CD4-positive, alpha-beta memory T cell (primary cell): ENCODE measurements at regions not wholly inside any gene's neighbourhood (a gene's known extent, or its start where the extent isn't known, plus 50 kb on each side); places are given as distances from the start of the nearest gene placed in this dataset.

ENCODE experiments used
- CTCF ChIA-PET: fragments of 350-600 bp; sonication (Branson Sonifier 250); formaldehyde crosslinking; loops from one replicate; lab custom pipeline; 2021; ENCODE audit warnings: inconsistent platforms; ENCODE audit not compliant: partially characterized antibody; lab: Charles Lee
- POLR2A ChIA-PET: fragments of 350-600 bp; sonication (Branson Sonifier 250); formaldehyde crosslinking; loops from one replicate; lab custom pipeline; 2021; ENCODE audit not compliant: partially characterized antibody; lab: Charles Lee
- DNase-seq, 5 donors: peaks; one replicate each; pipeline versions ENCODE4 v3.0.0 to v3.0.0-alpha.2; 2020 to 2022; ENCODE audit warnings: mixed read lengths in 1 of 5
- H3K27ac ChIP-seq: one replicate; pipeline ENCODE4 v1.7.0; 2013; ENCODE audit warnings: low read depth, low read length
- H3K27me3 ChIP-seq: 2 replicates; pipeline ENCODE4 v1.7.0; 2013; ENCODE audit warnings: mild to moderate bottlenecking, low read length, moderate library complexity; ENCODE audit not compliant: insufficient read depth
- H3K36me3 ChIP-seq: 2 replicates; pipeline ENCODE4 v1.7.0; 2013; ENCODE audit warnings: mild to moderate bottlenecking, low read length, moderate library complexity; ENCODE audit not compliant: insufficient read depth
- H3K4me1 ChIP-seq: 2 replicates; pipeline ENCODE4 v1.7.0; 2013; ENCODE audit warnings: mild to moderate bottlenecking, low read length, moderate library complexity; ENCODE audit not compliant: insufficient read depth
- H3K4me3 ChIP-seq, 2 donors: one replicate each; pipeline ENCODE4 v1.7.0; 2013; ENCODE audit warnings: low read length in 2 of 2, mild to moderate bottlenecking in 1 of 2
- H3K9me3 ChIP-seq, 2 donors: one replicate each; pipeline ENCODE4 v1.7.0; 2013; ENCODE audit warnings: low read length in 2 of 2, control low read depth in 1 of 2; ENCODE audit not compliant: control insufficient read depth in 1 of 2
- H3K27ac Mint-ChIP-seq, 7 donors: one replicate each; pipeline ENCODE4 v1.8.0; 2020 to 2021; ENCODE audit warnings: mixed read lengths in 7 of 7, mild to moderate bottlenecking in 6 of 7, inconsistent platforms in 3 of 7, moderate library complexity in 3 of 7
- H3K27me3 Mint-ChIP-seq, 2 donors: one replicate each; pipeline ENCODE4 v1.8.0; 2020 to 2021; ENCODE audit warnings: mixed read lengths in 2 of 2
- H3K36me3 Mint-ChIP-seq, 2 donors: one replicate each; pipeline ENCODE4 v1.8.0; 2020 to 2021; ENCODE audit warnings: mixed read lengths in 2 of 2, inconsistent platforms in 1 of 2, mild to moderate bottlenecking in 1 of 2
- H3K4me1 Mint-ChIP-seq, 4 donors: one replicate each; pipeline ENCODE4 v1.8.0; 2020 to 2021; ENCODE audit warnings: mixed read lengths in 4 of 4, mild to moderate bottlenecking in 1 of 4
- H3K4me3 Mint-ChIP-seq, 8 donors: one replicate each; pipeline ENCODE4 v1.8.0; 2020 to 2021; ENCODE audit warnings: mixed read lengths in 8 of 8, mild to moderate bottlenecking in 7 of 8, moderate library complexity in 6 of 8, inconsistent platforms in 3 of 8
- H3K9me3 Mint-ChIP-seq, 8 donors: one replicate each; pipeline ENCODE4 v1.8.0; 2020 to 2021; ENCODE audit warnings: mixed read lengths in 8 of 8, mild to moderate bottlenecking in 5 of 8, inconsistent platforms in 3 of 8, moderate library complexity in 1 of 8
- intact Hi-C: fragments of 100-400 bp; cut with micrococcal nuclease; formaldehyde crosslinking; loops from one replicate; pipeline ENCODE4 v1.15.1; 2023

- no peak for DNase-seq
- peaks cover 0 to 3% (median 0%) of the 10 kb centered on the region in 8 donors for H3K9me3 Mint-ChIP-seq
- H3K4me3 Mint-ChIP-seq: no peak overlapping the region
- Histone ChIP-seq H3K4me1 (no peaks in the 10 kb centered on the region), H3K36me3 (no peaks in the 10 kb centered on the region), H3K27ac (no peak overlapping the region), H3K4me3 (no peak overlapping the region), H3K27me3 (no peaks in the 10 kb centered on the region), H3K9me3 (no peaks in the 10 kb centered on the region)
- H3K4me1 Mint-ChIP-seq: peaks cover 1 to 4% (median 3%) of the 10 kb centered on the region in 4 donors
- intact Hi-C loops: no loop called here
- ChIA-PET CTCF (interaction anchor here (0.7 kb wide), 1 partner anchor 46 kb away, joined by 3 read pairs; no protein-coding TSS in a partner anchor), POLR2A (no interaction called here)
- H3K27me3 Mint-ChIP-seq: peaks cover 1 to 7% of the 10 kb centered on the region in 2 donors
- H3K36me3 Mint-ChIP-seq: no peaks in the 10 kb centered on the region
- no peak overlapping the region for H3K27ac Mint-ChIP-seq
Observed at GRCh38 chr5:71882826-71883741, 164.0 kb downstream of the CARTPT start.

- H3K4me1 ChIP-seq: no peaks in the 10 kb centered on the region
- no peaks in the 10 kb centered on the region for H3K9me3 ChIP-seq
- Mint-ChIP-seq H3K4me3 (no peak overlapping the region), H3K9me3 (peaks cover 0 to 3% (median 0%) of the 10 kb centered on the region in 8 donors), H3K36me3 (no peaks in the 10 kb centered on the region), H3K27me3 (peaks cover 0 to 7% of the 10 kb centered on the region in 2 donors), H3K4me1 (peaks cover 3 to 7% (median 4%) of the 10 kb centered on the region in 4 donors), H3K27ac (no peak overlapping the region)
- intact Hi-C loops: no loop called here
- H3K27me3 ChIP-seq: no peaks in the 10 kb centered on the region
- POLR2A ChIA-PET: no interaction called here
- no peaks in the 10 kb centered on the region for H3K36me3 ChIP-seq
- H3K27ac ChIP-seq: no peak overlapping the region
- DNase-seq: no peak
- CTCF ChIA-PET: interaction anchor here (0.7 kb wide), 1 partner anchor 46 kb away, joined by 3 read pairs; no protein-coding TSS in a partner anchor
- H3K4me3 ChIP-seq: no peak overlapping the region
Observed at GRCh38 chr5:71883742-71884103, 164.6 kb downstream of the CARTPT start.

- Histone ChIP-seq H3K4me1 (no peaks in the 10 kb centered on the region), H3K27me3 (no peaks in the 10 kb centered on the region), H3K4me3 (no peak overlapping the region), H3K27ac (no peak overlapping the region), H3K36me3 (no peaks in the 10 kb centered on the region), H3K9me3 (no peaks in the 10 kb centered on the region)
- Mint-ChIP-seq H3K4me1 (peaks cover 3 to 7% (median 4%) of the 10 kb centered on the region in 4 donors), H3K27ac (peak overlapping the region in 1 of 7 donors; percentile 47), H3K9me3 (peaks cover 0 to 4% (median 0%) of the 10 kb centered on the region in 8 donors), H3K4me3 (no peak overlapping the region), H3K27me3 (peaks cover 4 to 10% of the 10 kb centered on the region in 2 donors), H3K36me3 (no peaks in the 10 kb centered on the region)
- no peak for DNase-seq
- POLR2A ChIA-PET: no interaction called here
- intact Hi-C loops: no loop called here
- CTCF ChIA-PET: interaction anchor here (1.4 kb wide), 1 partner anchor 9 kb away, joined by 3 read pairs; no protein-coding TSS in a partner anchor
Observed at GRCh38 chr5:71884926-71885325, 165.9 kb downstream of the CARTPT start.

- Histone ChIP-seq H3K36me3 (no peaks in the 10 kb centered on the region), H3K9me3 (no peaks in the 10 kb centered on the region), H3K4me3 (no peak overlapping the region), H3K4me1 (no peaks in the 10 kb centered on the region), H3K27me3 (no peaks in the 10 kb centered on the region), H3K27ac (no peak overlapping the region)
- no peak for DNase-seq
- peaks cover 3 to 7% (median 4%) of the 10 kb centered on the region in 4 donors for H3K4me1 Mint-ChIP-seq
- peaks cover 0 to 4% (median 0%) of the 10 kb centered on the region in 8 donors for H3K9me3 Mint-ChIP-seq
- ChIA-PET CTCF (no interaction called here), POLR2A (no interaction called here)
- H3K27me3 Mint-ChIP-seq: peaks cover 13% of the 10 kb centered on the region in 2 donors
- H3K4me3 Mint-ChIP-seq: no peak overlapping the region
- intact Hi-C loops: no loop called here
- no peak overlapping the region for H3K27ac Mint-ChIP-seq
- H3K36me3 Mint-ChIP-seq: no peaks in the 10 kb centered on the region
Observed at GRCh38 chr5:71886406-71886805, 167.3 kb downstream of the CARTPT start.

- Mint-ChIP-seq H3K4me1 (peaks cover 3 to 7% (median 4%) of the 10 kb centered on the region in 4 donors), H3K27ac (peak overlapping the region in 5 of 7 donors; percentile 9 to 82 (median 55)), H3K27me3 (peaks cover 11 to 19% of the 10 kb centered on the region in 2 donors), H3K36me3 (no peaks in the 10 kb centered on the region), H3K4me3 (peak overlapping the region in 6 of 8 donors; percentile 23 to 58 (median 41)), H3K9me3 (peaks cover 0 to 4% (median 0%) of the 10 kb centered on the region in 8 donors)
- Histone ChIP-seq H3K36me3 (no peaks in the 10 kb centered on the region), H3K4me3 (peak overlapping the region in 1 of 2 donors; percentile 20), H3K4me1 (no peaks in the 10 kb centered on the region), H3K9me3 (no peaks in the 10 kb centered on the region), H3K27me3 (no peaks in the 10 kb centered on the region), H3K27ac (no peak overlapping the region)
- POLR2A ChIA-PET: no interaction called here
- CTCF ChIA-PET: no interaction called here
- intact Hi-C loops: no loop called here
- DNase-seq: peak in 4 of 5 donors; percentile 44 to 53 (median 49)
Observed at GRCh38 chr5:71887680-71888079, 168.6 kb downstream of the CARTPT start.

GRCh38 chr5:71891406-71891805 lies 172.3 kb downstream of the CARTPT start:
- H3K27ac ChIP-seq: no peak overlapping the region
- DNase-seq: no peak
- no peaks in the 10 kb centered on the region for H3K36me3 Mint-ChIP-seq
- H3K4me1 Mint-ChIP-seq: peaks cover 3 to 7% (median 4%) of the 10 kb centered on the region in 4 donors
- no peaks in the 10 kb centered on the region for H3K36me3 ChIP-seq
- no peak overlapping the region for H3K4me3 Mint-ChIP-seq
- no peak overlapping the region for H3K4me3 ChIP-seq
- intact Hi-C loops: no loop called here
- no peaks in the 10 kb centered on the region for H3K4me1 ChIP-seq
- CTCF ChIA-PET: no interaction called here
- no peaks in the 10 kb centered on the region for H3K9me3 ChIP-seq
- no peaks in the 10 kb centered on the region for H3K27me3 ChIP-seq
- POLR2A ChIA-PET: no interaction called here
- H3K9me3 Mint-ChIP-seq: peaks cover 0 to 4% (median 0%) of the 10 kb centered on the region in 8 donors
- peaks cover 11 to 31% of the 10 kb centered on the region in 2 donors for H3K27me3 Mint-ChIP-seq
- H3K27ac Mint-ChIP-seq: no peak overlapping the region

GRCh38 chr5:71891856-71892255 lies 172.8 kb downstream of the CARTPT start:
- ChIA-PET POLR2A (no interaction called here), CTCF (no interaction called here)
- no peaks in the 10 kb centered on the region for H3K36me3 ChIP-seq
- no peak overlapping the region for H3K4me3 ChIP-seq
- peaks cover 3 to 7% (median 4%) of the 10 kb centered on the region in 4 donors for H3K4me1 Mint-ChIP-seq
- no peaks in the 10 kb centered on the region for H3K27me3 ChIP-seq
- intact Hi-C loops: no loop called here
- no peaks in the 10 kb centered on the region for H3K36me3 Mint-ChIP-seq
- H3K27me3 Mint-ChIP-seq: peaks cover 11 to 31% of the 10 kb centered on the region in 2 donors
- no peak overlapping the region for H3K27ac Mint-ChIP-seq
- no peak overlapping the region for H3K4me3 Mint-ChIP-seq
- DNase-seq: no peak
- H3K4me1 ChIP-seq: no peaks in the 10 kb centered on the region
- H3K9me3 ChIP-seq: no peaks in the 10 kb centered on the region
- no peak overlapping the region for H3K27ac ChIP-seq
- H3K9me3 Mint-ChIP-seq: peaks cover 0 to 4% (median 0%) of the 10 kb centered on the region in 8 donors
